CD4-positive, alpha-beta T cell treated with Interferon alpha-2 for 1 hour (primary cell): ENCODE measurements at regions not wholly inside any gene's neighbourhood (a gene's known extent, or its start where the extent isn't known, plus 50 kb on each side); places are given as distances from the start of the nearest gene placed in this dataset.
"Not testable (repeated sequence)": the region's sequence is repeated elsewhere in the genome, so short reads cannot be mapped to it uniquely, and the experiment has no call there.

Source experiments
- DNase-seq, 2 donors: peaks; one replicate each; pipeline ENCODE4 v3.0.0-alpha.2; 2020 to 2022

- DNase-seq, result no peak
Measured at GRCh38 chr4:19575924-19576323, 675.8 kb upstream of the SLIT2 start.

GRCh38 chr4:19566041-19566440 lies 685.7 kb upstream of the SLIT2 start:
- DNase-seq, result no peak

DNA sequence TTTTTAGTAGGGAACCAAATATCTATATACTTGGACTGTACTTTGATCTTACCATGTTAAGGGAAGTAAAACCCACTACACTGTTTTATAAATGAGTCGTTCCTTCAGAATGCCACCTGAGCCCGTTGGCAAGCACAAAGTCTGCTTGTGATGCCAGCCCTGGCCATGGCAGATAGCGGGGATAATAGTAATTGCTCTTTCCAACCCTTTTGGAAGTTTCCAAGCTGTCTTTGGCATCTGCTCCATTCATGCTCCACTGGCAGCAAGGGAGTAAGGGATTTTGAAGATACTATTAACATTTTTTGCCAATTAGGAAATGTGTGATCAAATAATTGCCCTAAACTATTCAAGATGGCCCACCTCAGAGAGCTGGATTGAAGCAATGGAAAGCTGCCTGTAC lies 689.2 kb upstream of the SLIT2 start:
- no peak for DNase-seq

GRCh38 chr4:19557161-19557560 lies 694.5 kb upstream of the SLIT2 start:
- DNase-seq, result no peak

DNA sequence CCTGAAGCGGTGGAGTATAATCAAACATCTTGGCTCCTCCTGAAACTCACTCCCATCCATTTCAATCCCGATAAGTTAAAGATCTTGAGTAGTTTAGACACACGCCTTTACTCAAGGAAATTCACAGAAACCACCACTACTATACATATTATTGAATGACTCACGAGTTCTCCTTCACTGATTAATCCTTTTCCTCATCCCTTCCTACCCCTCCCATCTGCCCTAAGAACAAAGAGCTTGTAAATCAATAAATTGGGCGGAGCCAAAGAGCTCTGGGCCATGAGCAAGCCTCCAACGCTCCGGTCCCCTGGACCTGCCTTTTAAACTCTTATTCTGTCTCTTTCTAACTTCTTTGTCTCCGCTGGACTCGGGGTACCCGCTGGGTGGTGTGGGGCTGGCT lies 695.4 kb upstream of the SLIT2 start:
- not testable (repeated sequence) for DNase-seq

DNA sequence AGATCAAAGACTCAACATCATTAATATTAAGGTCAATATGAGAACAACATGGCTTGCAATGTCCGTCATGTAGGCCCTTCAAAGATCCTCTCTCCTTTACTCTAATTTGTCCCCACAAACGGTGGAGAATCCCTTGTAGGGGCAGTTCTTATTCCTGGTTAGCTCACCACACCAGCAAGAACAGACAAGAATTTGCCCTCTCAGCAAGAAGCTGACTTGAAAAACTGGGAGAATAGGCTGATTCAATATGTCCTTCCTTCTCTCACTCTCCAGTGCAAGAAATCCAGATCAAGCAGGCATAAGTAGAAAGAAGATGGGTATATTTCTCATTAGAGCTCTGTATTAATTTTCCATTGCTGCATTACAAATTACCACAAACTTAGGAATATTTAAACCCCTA lies 704.2 kb upstream of the SLIT2 start:
- no peak for DNase-seq

DNA sequence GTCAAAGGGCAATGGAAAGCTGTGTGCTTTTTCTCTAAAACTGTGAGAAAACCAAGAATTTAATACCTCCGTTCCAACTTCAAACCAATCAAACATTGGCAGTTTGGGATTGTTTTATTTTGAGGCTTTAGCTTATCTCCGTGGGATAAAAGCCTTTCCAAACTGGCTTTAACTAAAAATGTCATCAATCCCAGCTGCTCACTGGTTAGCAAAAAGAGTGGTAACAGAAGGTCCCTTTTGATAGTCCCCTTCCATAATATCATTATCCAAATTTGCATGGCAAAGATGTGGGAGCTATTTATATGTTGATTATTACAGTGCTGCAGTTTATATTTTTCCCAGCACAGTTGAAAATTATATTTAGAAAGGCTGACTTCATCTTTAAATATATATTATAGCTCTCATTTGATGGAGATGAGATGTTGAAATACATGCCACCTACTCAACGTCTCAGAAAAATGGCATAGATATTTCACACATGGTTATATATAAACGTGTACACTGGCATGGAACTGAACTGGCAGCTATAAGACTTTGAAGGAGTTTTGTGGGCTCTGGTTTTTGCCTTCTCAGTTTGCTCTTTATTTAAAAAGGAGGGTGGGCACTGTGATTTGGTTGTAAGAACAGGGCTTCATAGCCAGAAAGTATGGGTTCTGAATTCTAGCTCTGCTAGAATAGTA lies 707.1 kb upstream of the SLIT2 start:
- DNase-seq, result no peak

DNA sequence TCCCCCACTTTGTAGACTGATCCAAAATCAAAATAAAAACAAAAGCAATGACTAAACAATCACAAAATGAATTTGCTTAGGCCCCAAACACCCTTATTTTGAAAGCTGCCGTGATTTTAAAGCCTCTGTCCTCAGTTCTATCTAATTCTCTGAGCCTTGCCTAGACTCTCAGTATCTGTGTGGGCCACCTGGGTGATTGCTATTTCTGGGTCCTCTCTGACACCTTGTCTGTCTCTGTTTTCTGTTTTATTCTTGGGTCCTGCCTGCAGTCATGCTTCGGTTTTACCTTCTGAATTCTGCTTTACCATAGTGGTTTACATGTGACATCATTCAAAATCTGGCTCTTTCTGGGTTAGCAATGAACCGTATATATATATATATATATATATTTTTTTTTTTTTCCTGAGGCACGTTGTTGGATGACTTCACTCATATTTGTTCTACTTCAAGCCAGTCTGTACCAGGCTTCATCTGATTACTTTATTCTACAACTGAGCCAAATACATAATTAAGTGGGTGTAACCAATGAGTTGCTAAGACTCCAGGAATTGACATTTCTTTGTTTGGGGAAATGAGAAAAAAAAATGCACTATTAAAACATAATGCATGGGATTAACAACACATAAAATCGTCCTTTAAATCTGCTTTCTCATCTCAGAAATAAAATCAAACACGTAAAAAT lies 710.7 kb upstream of the SLIT2 start:
- no peak for DNase-seq

DNA sequence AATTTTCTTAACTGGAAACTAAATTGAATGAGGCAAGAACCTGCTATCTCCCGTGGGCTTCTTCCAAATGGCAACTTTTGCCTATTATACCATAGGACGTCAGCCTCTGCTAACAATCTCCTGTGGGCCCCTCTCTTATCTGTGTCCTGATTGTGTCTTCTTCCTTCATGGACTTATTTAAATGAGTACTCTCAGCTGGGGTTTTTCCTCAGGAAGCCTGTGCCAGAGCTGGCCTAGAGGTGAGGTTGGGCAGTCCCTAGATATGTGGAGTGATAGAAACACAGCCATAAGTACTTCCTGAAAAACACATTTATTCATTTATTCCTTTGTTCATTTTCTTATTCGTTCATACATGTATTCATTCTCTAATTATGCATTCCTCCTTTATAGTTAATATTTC lies 712.5 kb upstream of the SLIT2 start:
- no peak for DNase-seq

DNA sequence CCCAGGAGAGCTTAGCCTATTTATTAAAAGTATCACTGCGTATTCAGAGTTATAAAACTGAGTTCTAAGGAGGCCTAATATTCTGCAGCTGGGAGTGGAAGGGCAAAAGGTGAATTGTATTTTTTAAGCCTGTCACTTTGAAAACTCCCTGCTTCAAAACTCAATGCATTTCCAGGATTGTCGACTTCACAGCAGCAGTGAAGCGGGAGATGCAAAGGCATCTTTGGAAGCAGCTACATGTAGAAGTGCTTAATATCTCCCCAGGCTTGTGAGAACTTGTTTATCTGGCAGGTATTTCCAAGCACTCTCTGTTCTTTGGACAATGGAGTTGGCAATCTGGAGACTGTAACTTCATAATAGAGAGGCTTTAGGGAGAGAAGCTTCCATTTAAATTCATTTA lies 717.5 kb upstream of the SLIT2 start:
- no peak for DNase-seq

DNA sequence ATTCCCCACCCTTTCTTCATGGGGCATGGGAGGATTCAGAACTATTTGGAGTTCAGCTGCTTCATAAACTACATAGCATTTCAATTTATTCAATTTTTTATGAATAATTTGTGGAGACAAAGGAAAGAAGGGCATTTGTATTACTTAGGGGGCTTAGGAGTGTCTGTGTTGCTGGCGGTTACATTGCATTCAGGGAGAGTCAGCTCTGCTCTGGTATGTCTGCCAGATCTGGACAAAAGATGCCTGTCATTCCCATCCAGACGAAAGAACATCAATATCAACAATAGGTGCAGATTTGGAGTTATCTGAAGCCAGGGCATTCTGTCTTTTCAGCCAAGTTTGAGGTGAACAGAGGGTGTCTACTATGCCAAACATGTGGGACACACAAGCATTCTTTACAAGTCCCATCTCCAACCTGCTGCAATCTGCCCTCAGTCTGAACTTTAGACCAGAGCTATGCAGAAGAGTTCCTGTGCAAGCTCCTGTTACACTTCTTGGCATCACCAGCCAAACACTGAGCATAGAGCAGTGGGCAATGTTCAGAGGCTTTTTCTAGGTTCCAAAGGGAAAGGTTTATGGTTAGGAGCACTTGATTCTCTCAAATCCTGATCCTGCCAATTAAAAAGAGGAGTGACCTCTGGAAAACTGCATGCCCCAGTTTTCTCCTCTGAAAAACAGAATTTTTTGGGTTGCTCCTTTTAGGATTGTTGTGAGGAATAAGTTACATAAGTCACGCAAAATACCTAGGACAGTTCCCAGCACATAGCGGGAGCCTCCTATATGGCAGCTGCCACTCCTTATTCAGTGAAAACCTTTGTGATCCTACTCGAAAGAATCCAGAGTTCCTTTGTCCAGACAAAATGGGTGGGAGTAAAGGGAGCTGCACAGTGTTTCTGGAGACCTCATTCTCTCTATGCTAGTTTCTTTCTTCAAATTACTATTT lies 719.5 kb upstream of the SLIT2 start:
- no peak for DNase-seq

GRCh38 chr4:19523964-19524363 lies 727.7 kb upstream of the SLIT2 start:
- no peak for DNase-seq

- DNase-seq, result no peak
Measured at GRCh38 chr4:19522966-19523365, 728.7 kb upstream of the SLIT2 start.

GRCh38 chr4:19520939-19521520 lies 730.7 kb upstream of the SLIT2 start:
- no peak for DNase-seq

DNA sequence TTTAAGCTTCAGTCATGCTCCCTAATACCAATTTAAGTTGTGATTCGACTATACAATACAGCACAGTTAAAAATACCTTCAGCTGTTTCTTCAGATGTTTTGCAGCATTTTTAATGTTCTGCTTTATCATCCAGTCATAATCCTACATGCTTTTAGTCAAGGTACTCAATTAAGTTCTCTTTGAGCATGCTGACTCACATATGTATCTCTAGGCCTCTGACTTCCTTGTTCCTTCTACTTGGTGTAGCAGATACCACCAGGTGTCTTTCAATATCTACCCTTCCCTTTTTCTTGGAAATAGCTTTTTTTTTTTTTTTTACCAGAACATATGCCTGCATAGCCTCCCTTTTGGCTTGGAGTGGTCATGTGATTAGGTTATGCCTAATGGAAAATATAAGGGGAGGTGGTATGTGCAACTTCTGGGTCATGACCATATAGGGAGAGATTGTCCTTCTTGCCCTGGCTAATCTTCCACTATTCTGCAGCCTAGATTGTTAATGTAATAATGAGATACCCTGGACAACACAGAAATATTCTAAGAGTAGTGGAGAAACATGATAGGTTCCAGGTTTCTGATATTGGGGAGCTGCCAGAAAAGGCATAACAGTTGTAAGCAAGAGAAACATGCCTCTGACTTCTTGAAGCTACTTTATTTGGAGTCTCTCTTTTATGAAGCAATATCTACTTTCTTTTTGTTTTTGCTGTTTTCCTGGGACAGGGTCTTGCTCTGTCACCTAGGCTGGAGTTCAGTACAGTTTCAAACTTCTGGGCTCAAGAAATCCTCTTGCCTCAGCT lies 737.2 kb upstream of the SLIT2 start:
- DNase-seq, result no peak

DNA sequence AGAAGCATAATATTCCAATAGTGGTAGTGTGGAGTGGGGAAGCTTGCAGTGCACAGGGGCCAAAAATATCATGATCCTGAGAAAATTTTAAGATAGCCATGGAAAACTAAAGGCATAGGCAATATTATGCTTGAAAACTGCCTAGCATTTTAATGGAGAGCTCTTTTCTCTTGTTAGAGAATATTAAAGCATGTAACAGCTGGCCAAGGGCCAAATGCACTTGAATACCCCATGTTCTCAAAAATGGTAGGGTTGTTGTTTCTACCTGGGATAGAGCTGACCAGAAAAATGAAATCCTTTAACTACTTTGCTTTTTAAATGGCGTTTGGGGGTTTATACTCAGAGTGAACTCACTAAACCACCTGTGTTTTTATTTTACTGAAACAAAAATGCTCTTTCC lies 739.6 kb upstream of the SLIT2 start:
- DNase-seq, result no peak

DNA sequence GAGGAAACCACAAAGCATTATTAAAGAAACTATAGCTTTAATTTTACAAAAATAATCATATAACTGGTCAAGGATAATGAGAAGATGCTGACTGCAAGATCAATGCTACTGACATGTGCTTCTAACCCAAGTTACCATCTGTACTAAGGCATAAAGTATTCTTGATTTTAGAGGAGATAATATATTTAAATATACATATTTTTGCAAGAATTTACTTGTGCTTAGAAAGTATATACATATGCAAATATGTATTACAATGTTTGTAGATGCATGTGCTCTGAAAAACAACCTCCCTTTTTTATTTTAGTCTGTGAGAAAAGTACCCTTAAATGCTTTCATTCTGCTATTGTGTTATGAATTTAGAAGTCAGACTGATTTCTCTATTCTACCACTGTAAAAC lies 740.7 kb upstream of the SLIT2 start:
- no peak for DNase-seq

- DNase-seq, result no peak
Measured at GRCh38 chr4:19508442-19508841, 743.3 kb upstream of the SLIT2 start.

- DNase-seq, result no peak
Measured at GRCh38 chr4:19497705-19498104, 754.0 kb upstream of the SLIT2 start.

- no peak for DNase-seq
Measured at GRCh38 chr4:19496756-19497155, 754.9 kb upstream of the SLIT2 start.

DNA sequence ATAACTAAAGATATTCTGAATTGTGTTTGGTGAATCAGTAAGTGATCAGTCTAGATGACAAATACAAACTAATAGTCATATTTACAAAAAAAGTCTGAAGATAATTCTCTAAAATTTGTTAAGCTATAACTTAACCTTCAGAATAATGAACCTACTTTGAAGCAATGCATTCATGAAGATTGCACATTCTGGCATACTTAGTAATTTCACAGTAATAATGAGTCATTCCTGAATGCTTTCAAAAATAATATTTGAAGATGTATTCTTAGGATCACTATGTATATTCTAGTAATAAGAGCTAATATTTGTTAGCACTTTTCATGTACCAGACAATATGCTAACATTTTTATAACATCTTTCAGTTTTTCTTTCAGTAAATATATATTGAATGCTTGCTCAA lies 756.7 kb upstream of the SLIT2 start:
- DNase-seq, result no peak

GRCh38 chr4:19492606-19493005 lies 759.1 kb upstream of the SLIT2 start:
- no peak for DNase-seq

DNA sequence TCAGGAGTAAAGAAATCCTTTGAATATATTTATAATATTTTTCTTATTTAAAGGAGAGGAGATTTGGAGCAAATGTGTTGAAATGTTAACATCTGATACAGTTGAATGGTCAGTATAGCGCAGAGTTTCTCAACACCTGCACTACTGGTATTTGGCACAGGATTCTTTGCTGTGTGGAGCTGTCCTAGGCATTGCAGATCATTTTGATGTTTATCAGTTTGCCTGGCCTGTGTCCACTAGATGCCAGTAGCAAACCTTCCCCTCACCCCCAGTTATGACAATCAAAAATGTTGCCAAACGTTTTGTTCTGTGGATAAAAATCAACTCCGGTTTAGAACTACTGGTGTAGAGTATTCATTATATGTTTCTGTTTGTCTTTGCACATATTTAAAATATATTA lies 765.3 kb upstream of the SLIT2 start:
- DNase-seq, result no peak
